ENCODE measurements at regions not wholly inside any gene's neighbourhood (a gene's known extent, or its start where the extent isn't known, plus 50 kb on each side); places are given as distances from the start of the nearest gene placed in this dataset.
"Not testable (repeated sequence)": the region's sequence is repeated elsewhere in the genome, so short reads cannot be mapped to it uniquely, and the experiment has no call there.

GRCh38 chr2:114352988-114353387, 89.5 kb upstream of the DPP10 start:
- WGBS, 2 donors = 70 to 89% methylated on average over 1 of the region's 1 CpG
- Histone ChIP-seq H3K27me3 (no peaks in the 10 kb centered on the region), H3K36me3 (replicated peaks in 1 of 2; ENCODE audit: insufficient read depth in 1 of 2, low read depth in 2 of 2) (no peaks in the 10 kb centered on the region), H3K9me3 (no peaks in the 10 kb centered on the region), H3K4me3 (no peak overlapping the region), H3K4me1 (no peaks in the 10 kb centered on the region), H3K27ac (no peak overlapping the region)
- ATAC-seq = no peak
- intact Hi-C loops (cut with DNase I) = no loop called here
- TF ChIP-seq CTCF (IDR thresholded peaks at IDR 0.05) = no peak
- no peak for TF ChIP-seq POLR2A (IDR thresholded peaks at IDR 0.05)
- DNase-seq = no peak

GRCh38 chr2:114354199-114354598, 88.2 kb upstream of the DPP10 start:
- DNase-seq = no peak
- Histone ChIP-seq H3K9me3 (no peaks in the 10 kb centered on the region), H3K4me1 (no peaks in the 10 kb centered on the region), H3K27ac (no peak overlapping the region), H3K4me3 (no peak overlapping the region), H3K27me3 (no peaks in the 10 kb centered on the region), H3K36me3 (replicated peaks in 1 of 2; ENCODE audit: insufficient read depth in 1 of 2, low read depth in 2 of 2) (no peaks in the 10 kb centered on the region)
- WGBS, 2 donors = 48 to 57% methylated on average over 2 of the region's 2 CpGs
- intact Hi-C loops (cut with DNase I) = no loop called here
- TF ChIP-seq CTCF (IDR thresholded peaks at IDR 0.05) (no peak), POLR2A (IDR thresholded peaks at IDR 0.05) (no peak)
- no peak for ATAC-seq

GRCh38 chr2:114368705-114369104, 73.7 kb upstream of the DPP10 start:
- Histone ChIP-seq H3K36me3 (replicated peaks in 1 of 2; ENCODE audit: insufficient read depth in 1 of 2, low read depth in 2 of 2) (no peaks in the 10 kb centered on the region), H3K9me3 (no peaks in the 10 kb centered on the region), H3K4me3 (no peak overlapping the region), H3K27ac (no peak overlapping the region), H3K27me3 (no peaks in the 10 kb centered on the region), H3K4me1 (no peaks in the 10 kb centered on the region)
- DNase-seq (no peak), ATAC-seq (no peak)
- WGBS, 2 donors = 66 to 68% methylated on average over 2 of the region's 2 CpGs
- intact Hi-C loops (cut with DNase I) = no loop called here
- TF ChIP-seq POLR2A (IDR thresholded peaks at IDR 0.05) (no peak), CTCF (IDR thresholded peaks at IDR 0.05) (no peak)

- DNase-seq; ATAC-seq; H3K27me3 ChIP-seq; H3K9me3 ChIP-seq; H3K4me1 ChIP-seq; H3K36me3 ChIP-seq (replicated peaks in 1 of 2; ENCODE audit: insufficient read depth in 1 of 2, low read depth in 2 of 2); H3K27ac ChIP-seq; intact Hi-C loops (cut with DNase I); H3K4me3 ChIP-seq: not testable (repeated sequence)
Observed at GRCh38 chr2:114371721-114372120, 70.7 kb upstream of the DPP10 start.

- no peaks in the 10 kb centered on the region for H3K27me3 ChIP-seq
- intact Hi-C loops (cut with DNase I) = no loop called here
- no peaks in the 10 kb centered on the region for H3K4me1 ChIP-seq
- no peaks in the 10 kb centered on the region for H3K36me3 ChIP-seq (replicated peaks in 1 of 2; ENCODE audit: insufficient read depth in 1 of 2, low read depth in 2 of 2)
- H3K4me3 ChIP-seq = no peak overlapping the region
- no peak overlapping the region for H3K27ac ChIP-seq
- H3K9me3 ChIP-seq = no peaks in the 10 kb centered on the region
- TF ChIP-seq CTCF (IDR thresholded peaks at IDR 0.05) (no peak), POLR2A (IDR thresholded peaks at IDR 0.05) (no peak)
- no peak for DNase-seq
- ATAC-seq = no peak
Observed at GRCh38 chr2:114373591-114373990, 68.8 kb upstream of the DPP10 start.

Data from body of pancreas (tissue), 4 donors.